HG03439 (cell line): ENCODE measurements at regions not wholly inside any gene's neighbourhood (a gene's known extent, or its start where the extent isn't known, plus 50 kb on each side); places are given as distances from the start of the nearest gene placed in this dataset.

Source experiments
- ATAC-seq: cut with Tn5 transposase; IDR thresholded peaks from one replicate; pipeline ENCODE4 v1.9.1; 2021; ENCODE audit warnings: mild to moderate bottlenecking, moderate library complexity; ENCODE audit not compliant: unreplicated experiment

GRCh38 chr10:3471927-3472286, 299.3 kb upstream of the PITRM1 start:
- no peak for ATAC-seq

GRCh38 chr10:3471472-3471871, 298.9 kb upstream of the PITRM1 start:
- ATAC-seq: no peak

- no peak for ATAC-seq
Observed at GRCh38 chr10:3470191-3470590, 297.6 kb upstream of the PITRM1 start.

GRCh38 chr10:3469639-3470020, 297.0 kb upstream of the PITRM1 start:
- ATAC-seq: no peak

GRCh38 chr10:3468919-3469638, 296.5 kb upstream of the PITRM1 start:
- ATAC-seq: no peak

GRCh38 chr10:3467052-3467951, 294.7 kb upstream of the PITRM1 start:
- no peak for ATAC-seq

- no peak for ATAC-seq
Observed at GRCh38 chr10:3465406-3465891, 292.9 kb upstream of the PITRM1 start.

GRCh38 chr10:3464760-3465405, 292.3 kb upstream of the PITRM1 start:
- ATAC-seq: no peak

GRCh38 chr10:3460420-3461128, 288.0 kb upstream of the PITRM1 start:
- no peak for ATAC-seq

- ATAC-seq: no peak
Observed at GRCh38 chr10:3455385-3456334, 283.1 kb upstream of the PITRM1 start.

GRCh38 chr10:3452683-3453361, 280.2 kb upstream of the PITRM1 start:
- no peak for ATAC-seq

GRCh38 chr10:3452173-3452626, 279.6 kb upstream of the PITRM1 start:
- ATAC-seq: no peak

GRCh38 chr10:3451516-3452172, 279.1 kb upstream of the PITRM1 start:
- ATAC-seq: no peak

GRCh38 chr10:3446221-3446620, 273.6 kb upstream of the PITRM1 start:
- no peak for ATAC-seq

- no peak for ATAC-seq
Observed at GRCh38 chr10:3445648-3446047, 273.1 kb upstream of the PITRM1 start.

- no peak for ATAC-seq
Observed at GRCh38 chr10:3442451-3442990, 269.9 kb upstream of the PITRM1 start.

- ATAC-seq: no peak
Observed at GRCh38 chr10:3439183-3439582, 266.6 kb upstream of the PITRM1 start.

- no peak for ATAC-seq
Observed at GRCh38 chr10:3438606-3439005, 266.0 kb upstream of the PITRM1 start.
